ENCODE measurements at regions not wholly inside any gene's neighbourhood (a gene's known extent, or its start where the extent isn't known, plus 50 kb on each side); places are given as distances from the start of the nearest gene placed in this dataset.
"Not testable (repeated sequence)": the region's sequence is repeated elsewhere in the genome, so short reads cannot be mapped to it uniquely, and the experiment has no call there.

DNA sequence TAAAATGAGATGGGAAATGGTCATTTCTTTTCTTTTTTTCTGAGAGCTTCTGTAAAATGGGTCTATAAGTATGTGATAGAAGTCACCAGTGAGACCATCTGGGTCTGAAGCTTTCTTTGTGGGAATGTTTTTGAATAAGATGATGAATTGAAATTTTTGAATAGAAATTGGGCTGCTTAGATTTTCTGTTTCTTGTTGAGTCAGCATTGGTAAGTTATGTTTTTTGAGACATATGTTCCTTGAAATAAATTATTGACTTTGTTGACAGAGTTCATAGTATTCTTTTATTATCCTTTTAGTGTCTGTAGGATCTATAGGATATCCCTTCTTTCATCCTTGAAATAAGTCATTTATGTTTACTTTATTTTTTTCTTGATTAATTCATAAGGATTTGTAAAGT lies 208.1 kb downstream of the OPA1 start:
- no peak for DNase-seq (ENCODE audit: low read depth in 3 of 3)

GRCh38 chr3:193803288-193803687 lies 210.3 kb downstream of the OPA1 start:
- DNase-seq (ENCODE audit: low read depth in 3 of 3): no peak

GRCh38 chr3:193805448-193805847 lies 212.4 kb downstream of the OPA1 start:
- no peak for DNase-seq (ENCODE audit: low read depth in 3 of 3)

GRCh38 chr3:193808317-193808716 lies 215.3 kb downstream of the OPA1 start:
- no peak for DNase-seq (ENCODE audit: low read depth in 3 of 3)

DNA sequence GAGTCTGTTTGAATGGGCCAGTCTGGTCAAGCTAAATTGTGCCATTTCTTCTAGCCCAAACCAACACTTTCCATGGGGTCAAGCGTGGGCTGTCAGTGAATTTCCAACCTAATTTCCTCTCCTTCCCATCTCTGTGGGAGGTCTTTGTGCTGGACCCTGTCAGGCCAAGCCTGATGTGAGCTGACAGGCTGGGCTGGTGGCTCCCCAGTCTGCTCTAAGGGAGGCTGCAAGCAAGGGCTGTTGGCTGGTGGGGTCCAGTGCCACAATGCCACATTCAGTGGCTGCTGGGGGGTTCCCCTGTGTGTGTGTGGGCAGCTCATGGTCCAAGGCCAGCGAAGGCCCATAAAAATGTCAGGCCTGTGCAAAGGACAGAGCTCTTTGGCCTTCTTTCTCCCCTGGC lies 216.1 kb downstream of the OPA1 start:
- DNase-seq (ENCODE audit: low read depth in 3 of 3): no peak

DNA sequence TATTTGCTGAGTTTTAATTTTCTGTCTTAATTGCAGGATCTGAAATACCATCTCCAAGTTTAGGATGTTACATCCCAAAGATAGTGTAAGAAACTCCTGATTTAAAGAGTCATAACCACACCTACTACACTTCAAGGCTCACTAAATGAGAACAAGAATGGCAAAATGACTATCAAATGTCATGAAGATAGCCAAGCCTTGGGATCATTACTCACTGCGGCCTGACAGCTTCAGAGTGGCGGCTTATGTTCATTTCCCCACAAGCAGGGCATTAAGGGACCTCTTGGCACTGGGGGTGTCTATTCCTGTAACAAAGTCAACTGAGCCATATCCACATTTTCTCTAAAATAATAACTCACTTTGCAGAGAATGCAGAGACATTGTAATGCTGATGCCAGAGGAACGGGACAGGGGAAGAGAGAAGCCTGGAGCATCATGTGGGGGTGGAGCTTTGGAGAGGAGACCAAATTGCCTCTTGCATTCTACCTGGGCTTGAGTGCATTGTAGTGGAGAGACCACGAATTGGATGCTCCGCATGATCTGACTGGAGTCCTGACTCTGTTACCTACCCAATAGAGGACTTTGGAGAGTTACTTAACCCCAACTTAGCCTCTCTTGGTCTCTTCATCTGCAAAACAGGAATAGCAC lies 219.2 kb downstream of the OPA1 start:
- DNase-seq (ENCODE audit: low read depth in 3 of 3): no peak

GRCh38 chr3:193812791-193813500 lies 219.9 kb downstream of the OPA1 start:
- DNase-seq (ENCODE audit: low read depth in 3 of 3): no peak

DNA sequence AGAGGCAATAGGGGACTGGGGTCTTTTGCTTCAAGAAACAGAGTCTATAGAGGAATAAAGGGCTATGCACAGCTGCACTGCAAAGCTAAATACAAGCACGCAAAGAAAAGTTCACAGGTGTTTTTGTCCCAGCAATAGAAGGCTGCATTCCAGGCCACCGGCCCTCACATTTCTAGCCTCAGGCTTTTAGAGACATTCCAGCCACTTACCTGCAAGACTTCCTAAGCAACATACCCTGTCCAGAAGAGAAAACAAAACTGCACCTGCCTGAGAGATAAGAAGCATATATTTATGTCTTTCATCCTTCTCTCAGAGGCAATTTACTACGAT lies 220.5 kb downstream of the OPA1 start:
- no peak for DNase-seq (ENCODE audit: low read depth in 3 of 3)

DNA sequence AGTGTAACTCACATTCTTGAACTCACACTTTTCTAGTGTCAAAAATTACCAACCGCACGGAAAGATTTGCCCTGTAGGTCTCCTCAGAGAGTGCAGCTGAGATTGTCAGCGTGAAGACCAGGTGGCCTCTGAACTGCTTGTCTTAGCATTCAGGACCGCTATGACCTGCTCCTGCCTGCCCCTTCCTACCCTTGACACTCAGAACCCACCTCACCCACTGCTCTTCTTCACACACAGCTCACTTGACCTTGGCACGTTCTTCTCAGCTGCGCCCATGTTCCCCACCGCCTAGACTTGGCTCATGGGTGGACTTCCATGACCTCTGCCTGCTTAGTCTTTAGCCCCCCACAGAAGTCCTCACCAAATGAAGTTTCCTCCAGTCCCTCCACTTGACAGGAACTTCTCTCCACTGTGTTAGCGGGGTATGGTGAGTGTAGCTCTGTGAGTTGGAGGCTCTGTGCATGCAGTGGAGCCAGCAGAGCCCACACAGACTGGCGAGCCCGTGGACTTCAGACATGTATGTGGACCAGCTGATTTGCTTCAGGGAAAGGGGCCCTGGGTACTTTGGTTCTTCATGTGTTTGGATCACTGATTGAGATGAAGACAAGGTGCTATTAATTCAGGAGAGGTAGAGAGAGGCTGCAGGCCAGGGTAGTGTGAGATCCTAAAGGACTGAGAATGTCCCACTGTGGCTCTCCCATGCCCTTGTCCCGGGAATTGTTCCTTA lies 221.3 kb downstream of the OPA1 start:
- no peak for DNase-seq (ENCODE audit: low read depth in 3 of 3)

GRCh38 chr3:193815246-193816027 lies 222.4 kb downstream of the OPA1 start:
- DNase-seq (ENCODE audit: low read depth in 3 of 3): no peak

DNA sequence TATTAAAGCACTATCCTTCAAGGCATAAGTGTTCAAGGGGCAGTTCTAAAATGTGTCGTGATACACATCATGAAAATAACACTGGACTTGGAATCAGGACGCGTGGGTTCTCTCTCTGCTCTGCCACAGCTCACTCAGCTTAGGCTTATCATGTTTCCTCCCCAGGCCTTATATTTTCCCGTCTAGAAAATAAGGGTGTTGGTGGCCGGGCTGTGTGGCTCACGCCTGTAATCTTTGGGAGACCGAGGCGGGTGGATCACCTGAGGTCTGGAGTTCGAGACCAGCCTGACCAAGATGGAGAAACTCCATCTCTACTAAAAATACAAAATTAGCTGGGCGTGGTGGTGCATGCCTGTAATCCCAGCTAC lies 223.0 kb downstream of the OPA1 start:
- DNase-seq (ENCODE audit: low read depth in 3 of 3): no peak

DNA sequence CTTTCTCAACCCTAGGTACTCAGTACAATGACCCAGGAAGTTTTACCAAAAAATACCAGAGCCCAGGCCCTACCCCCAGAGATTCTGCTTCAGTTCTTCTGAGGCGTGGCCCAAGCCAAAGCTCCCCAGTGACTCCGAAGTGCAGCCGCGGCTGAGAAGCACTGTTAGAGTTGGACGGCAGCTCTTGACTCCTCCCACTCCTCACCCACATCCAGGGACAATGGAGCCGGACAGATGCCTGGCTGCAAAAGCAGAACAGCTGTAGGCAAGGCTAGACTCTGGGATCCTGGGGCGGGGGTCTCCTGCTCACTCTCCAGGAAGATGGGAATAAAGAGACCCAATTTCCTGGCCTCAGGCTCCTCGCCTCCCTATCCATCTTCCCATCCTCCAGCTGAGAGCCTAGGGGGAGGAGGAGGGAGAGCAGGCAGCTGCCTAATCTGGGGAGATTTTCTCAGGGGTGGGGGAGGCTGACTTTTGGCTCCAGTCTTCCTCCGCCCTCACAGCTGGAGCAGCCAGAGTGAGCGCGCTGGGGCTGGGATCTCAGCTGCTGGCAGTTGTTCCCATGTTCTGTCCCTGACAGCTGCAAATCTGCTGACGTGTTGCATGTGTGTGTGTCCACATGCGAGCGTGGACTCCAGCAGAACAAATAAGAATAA lies 223.8 kb downstream of the OPA1 start:
- DNase-seq (ENCODE audit: low read depth in 3 of 3): no peak

DNA sequence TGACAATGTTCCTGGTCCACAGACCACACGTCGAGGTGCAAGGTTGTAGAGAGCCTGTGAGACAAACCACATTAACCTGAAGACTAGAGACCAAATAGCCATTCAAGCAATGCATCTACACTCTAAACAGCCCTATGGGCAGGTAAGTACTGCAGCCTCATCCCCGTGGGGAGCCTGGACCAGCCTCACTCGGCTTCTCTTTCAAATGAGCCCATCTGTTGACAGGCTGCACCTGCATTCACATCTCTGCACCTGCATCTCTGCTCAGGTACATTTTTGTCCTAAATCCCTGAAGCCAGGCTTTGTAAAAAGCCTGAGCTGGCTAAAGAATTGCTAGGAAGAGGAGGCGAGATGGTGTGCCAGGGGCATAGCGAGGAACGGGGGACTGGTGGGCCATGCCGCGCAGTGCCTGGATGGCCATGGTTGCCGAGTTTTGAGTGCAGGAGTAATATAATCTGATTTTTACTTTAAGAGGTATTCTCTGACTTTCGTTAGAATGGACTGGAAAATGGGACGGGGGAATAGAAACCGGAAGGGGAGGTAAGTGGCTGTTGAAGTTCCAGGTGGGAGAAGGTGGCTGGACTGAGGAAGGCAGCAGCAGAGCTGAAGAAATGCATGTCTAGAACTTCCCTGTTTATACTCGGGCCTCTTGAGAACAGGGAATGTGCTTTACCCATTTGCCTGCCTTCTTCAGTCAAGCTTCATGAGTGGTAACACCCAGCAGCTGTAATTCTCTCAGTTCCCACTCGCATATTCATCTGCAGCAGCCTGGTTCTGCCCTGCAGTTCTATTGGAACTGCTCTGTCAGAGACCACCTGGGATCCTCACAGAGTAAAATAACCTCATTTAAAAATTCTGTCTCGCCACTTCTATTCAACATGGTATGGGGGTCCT lies 226.4 kb downstream of the OPA1 start:
- no peak for DNase-seq (ENCODE audit: low read depth in 3 of 3)

DNA sequence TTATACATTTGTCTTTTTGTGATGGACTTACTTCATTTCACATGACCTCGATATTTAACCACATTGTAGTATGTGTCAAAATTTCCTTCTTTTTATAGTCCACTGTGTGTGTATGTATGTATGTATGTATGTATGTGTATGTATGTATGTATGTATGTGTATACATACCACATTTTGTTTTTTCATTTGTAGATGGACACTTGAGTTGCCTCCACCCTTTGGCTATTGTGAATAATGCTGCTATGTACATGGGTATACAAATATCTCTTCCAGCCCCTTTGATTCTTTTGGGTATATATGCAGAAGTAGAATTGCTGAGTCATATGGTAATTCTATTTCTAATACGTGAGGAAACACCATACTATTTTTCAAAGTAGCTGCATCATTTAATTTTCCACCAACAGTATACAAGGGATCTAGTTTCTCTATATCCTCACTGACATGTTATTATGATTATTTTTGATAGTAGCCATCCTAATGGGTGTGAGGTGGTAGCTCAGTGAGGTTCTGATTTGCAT lies 228.2 kb downstream of the OPA1 start:
- no peak for DNase-seq (ENCODE audit: low read depth in 3 of 3)

GRCh38 chr3:193822492-193823212 lies 229.6 kb downstream of the OPA1 start:
- no peak for DNase-seq (ENCODE audit: low read depth in 3 of 3)

DNA sequence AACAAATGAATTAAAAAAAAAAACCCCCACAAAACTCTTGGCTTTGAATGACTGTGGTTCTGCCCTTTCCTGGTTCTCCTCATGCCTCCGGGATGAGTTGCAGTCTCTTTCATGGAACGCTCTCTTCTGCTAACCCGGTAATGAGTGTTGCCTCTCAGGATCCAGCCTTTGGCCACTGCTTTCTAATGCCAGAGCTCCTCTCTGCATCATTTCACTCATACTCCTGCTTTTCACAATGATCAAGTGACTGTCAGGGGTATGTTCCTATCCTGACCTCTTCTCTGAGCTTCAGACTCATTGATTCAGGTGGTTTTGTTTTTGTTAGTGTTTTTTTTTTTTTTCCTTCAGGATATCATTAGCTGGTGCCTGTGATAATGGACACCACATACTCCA lies 230.2 kb downstream of the OPA1 start:
- not testable (repeated sequence) for DNase-seq (ENCODE audit: low read depth in 3 of 3)

DNA sequence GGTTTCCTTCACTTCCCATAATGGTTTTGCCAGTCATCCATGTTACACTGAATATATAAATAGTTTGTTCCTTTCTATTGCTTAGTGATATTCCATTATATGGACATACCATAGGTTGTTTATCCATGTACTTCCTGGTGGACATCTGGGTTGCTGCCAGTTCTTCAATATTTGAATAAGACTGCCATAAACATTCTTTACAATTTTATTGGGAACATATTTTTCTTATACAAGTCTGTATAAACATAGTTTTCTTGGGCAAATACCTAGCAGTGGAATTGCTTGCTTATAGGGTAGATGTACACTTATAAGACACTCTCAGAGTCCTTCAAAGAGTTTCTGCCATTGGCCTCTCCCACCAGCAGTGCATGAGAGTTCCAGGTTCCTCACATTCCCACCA lies 231.4 kb downstream of the OPA1 start:
- no peak for DNase-seq (ENCODE audit: low read depth in 3 of 3)

DNA sequence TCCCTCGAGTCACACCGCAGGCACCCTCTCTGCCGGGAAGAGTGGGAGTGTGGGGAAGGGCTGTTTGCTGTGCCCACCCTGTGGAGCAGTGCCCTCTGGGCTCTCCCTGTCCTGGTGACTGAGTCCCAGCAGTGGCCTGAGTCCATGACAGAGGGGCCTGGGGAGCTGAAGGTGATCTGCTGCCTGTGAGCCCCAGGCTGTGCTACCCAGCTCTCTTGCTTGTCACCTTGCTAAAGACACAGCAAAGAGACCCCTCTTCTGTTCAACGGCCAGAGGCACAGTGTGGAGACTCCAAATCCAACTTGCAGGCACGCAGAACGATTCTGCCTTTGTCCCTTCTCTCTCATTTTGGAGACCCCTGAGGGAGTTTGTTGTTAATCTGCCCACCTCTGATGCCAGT lies 232.6 kb downstream of the OPA1 start:
- DNase-seq (ENCODE audit: low read depth in 3 of 3): no peak

- DNase-seq (ENCODE audit: low read depth in 3 of 3): no peak
Measured at GRCh38 chr3:193826159-193826795, 233.3 kb downstream of the OPA1 start.
